Ammon's horn (tissue), 1 donor: ENCODE measurements at regions not wholly inside any gene's neighbourhood (a gene's known extent, or its start where the extent isn't known, plus 50 kb on each side); places are given as distances from the start of the nearest gene placed in this dataset.

ENCODE experiments used
- DNase-seq: peaks from one replicate; pipeline ENCODE4 v3.0.0-alpha.2; 2016; ENCODE audit warnings: low spot score

DNA sequence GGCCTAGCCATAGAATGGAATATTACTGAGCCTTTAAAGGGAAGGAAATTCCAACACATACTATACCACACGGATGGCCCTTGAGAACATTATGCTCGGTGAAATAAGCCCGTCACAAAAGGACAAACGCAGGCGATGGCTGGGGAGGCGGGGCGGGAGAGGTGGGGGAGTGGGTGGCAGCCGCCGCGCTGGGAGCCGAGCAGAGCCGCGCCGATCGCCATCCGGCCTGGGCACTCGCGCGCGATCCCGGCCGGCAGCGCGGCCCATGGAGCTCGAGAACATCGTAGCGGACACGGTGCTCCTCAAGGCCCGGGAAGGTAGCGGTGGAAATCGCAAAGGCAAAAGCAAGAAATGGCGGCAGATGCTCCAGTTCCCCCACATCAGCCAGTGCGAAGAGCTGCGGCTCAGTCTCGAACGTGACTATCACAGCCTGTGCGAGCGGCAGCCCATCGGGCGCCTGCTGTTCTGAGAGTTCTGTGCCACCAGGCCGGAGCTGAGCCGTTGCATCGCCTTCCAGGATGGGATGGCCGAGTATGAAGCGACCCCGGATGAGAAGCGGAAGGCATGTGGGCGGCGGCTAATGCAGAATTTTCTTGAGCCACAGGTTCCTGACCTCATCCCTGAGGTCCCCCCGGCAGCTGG lies 140.1 kb downstream of the ZDHHC20 start:
- DNase-seq, result no peak

DNA sequence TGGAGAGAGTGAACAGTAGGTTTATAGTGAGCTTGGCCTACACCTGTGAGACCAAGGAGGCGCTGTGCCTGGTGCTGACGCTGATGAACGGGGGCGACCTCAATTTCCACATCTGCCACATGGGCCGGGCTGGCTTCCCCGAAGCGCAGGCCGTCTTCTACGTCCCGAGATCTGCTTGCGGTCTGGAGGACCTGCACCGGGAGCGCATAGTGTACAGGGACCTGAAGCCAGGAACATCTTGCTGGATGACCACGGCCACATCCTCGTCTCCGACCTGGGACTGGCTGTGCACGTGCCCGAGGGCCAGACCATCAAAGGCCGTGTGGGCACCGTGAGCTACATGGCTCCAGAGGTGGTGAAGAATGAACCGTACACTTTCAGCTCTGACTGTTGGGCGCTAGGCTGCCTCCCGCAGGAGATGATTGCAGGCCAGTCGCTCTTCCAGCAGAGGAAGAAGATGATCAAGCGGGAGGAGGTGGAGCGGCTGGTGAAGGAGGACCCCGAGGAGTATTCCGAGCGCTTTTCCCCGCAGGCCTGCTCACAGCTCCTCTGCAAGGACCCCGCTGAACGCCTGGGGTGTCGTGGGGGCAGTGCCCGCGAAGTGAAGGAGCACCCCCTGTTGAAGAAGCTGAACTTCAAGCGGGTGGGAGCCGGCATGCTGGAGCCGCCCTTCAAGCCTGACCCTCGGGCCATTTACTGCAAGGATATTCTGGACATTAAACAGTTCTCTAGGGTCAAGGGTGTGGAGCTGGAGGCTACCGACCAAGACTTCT lies 139.0 kb downstream of the ZDHHC20 start:
- DNase-seq, result no peak

DNA sequence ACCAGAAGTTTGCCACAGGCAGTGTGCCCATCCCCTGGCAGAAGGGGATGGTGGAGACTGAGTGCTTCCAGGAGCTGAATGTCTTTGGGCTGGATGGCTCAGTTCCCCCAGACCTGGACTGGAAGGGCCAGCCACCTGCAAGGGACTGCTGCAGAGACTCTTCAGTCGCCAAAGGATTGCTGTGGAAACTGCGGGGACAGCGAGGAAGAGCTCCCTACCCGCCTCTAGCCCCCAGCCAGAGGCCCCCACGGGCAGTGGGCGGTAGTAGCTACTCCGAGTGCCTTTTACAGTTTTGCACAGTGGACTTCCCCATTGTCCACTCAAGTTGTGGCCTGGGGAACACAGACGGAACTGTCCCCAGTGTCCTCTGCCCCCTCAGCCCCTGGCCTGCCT lies 138.5 kb downstream of the ZDHHC20 start:
- no peak for DNase-seq

- DNase-seq, result no peak
Measured at GRCh38 chr13:21321269-21321668, 137.8 kb downstream of the ZDHHC20 start.

- peak; percentile 29 for DNase-seq
Measured at GRCh38 chr13:21322327-21322965, 136.7 kb downstream of the ZDHHC20 start.
